WI38 (cell line): ENCODE measurements at regions not wholly inside any gene's neighbourhood (a gene's known extent, or its start where the extent isn't known, plus 50 kb on each side); places are given as distances from the start of the nearest gene placed in this dataset.

Source experiments
- H3K4me3 ChIP-seq: 2 replicates; pipeline ENCODE4 v1.5.1; 2011; ENCODE audit warnings: low read depth, mild to moderate bottlenecking, control low read depth, low read length
- CTCF ChIP-seq: IDR thresholded peaks from 2 replicates; pipeline ENCODE4 v1.5.1; 2012; ENCODE audit warnings: low read depth, mild to moderate bottlenecking, control low read depth, low read length

GRCh38 chr4:135724421-135724820 is 1522.8 kb upstream of the PABPC4L start:
- H3K4me3 ChIP-seq, result no peak overlapping the region
- TF ChIP-seq CTCF, result no peak

GRCh38 chr4:135718019-135718418 is 1516.4 kb upstream of the PABPC4L start:
- no peak for TF ChIP-seq CTCF
- no peak overlapping the region for H3K4me3 ChIP-seq

GRCh38 chr4:135705343-135705742 is 1503.8 kb upstream of the PABPC4L start:
- H3K4me3 ChIP-seq, result no peak overlapping the region
- TF ChIP-seq CTCF, result no peak

GRCh38 chr4:135694066-135694465 is 1492.5 kb upstream of the PABPC4L start:
- TF ChIP-seq CTCF, result no peak
- H3K4me3 ChIP-seq, result no peak overlapping the region

- H3K4me3 ChIP-seq, result no peak overlapping the region
- no peak for TF ChIP-seq CTCF
These were observed 1482.4 kb upstream of the PABPC4L start for GRCh38 chr4:135684001-135684400.

- H3K4me3 ChIP-seq, result no peak overlapping the region
- no peak for TF ChIP-seq CTCF
These were observed 1470.6 kb upstream of the PABPC4L start for GRCh38 chr4:135672202-135672601.

GRCh38 chr4:135670548-135670947 is 1469.0 kb upstream of the PABPC4L start:
- no peak for TF ChIP-seq CTCF

More at GRCh38 chr4:135670548-135670947, 1469.0 kb upstream of the PABPC4L start:
- H3K4me3 ChIP-seq, result no peak overlapping the region
